ENCODE measurements at regions not wholly inside any gene's neighbourhood (a gene's known extent, or its start where the extent isn't known, plus 50 kb on each side); places are given as distances from the start of the nearest gene placed in this dataset.
"Not testable (repeated sequence)": the region's sequence is repeated elsewhere in the genome, so short reads cannot be mapped to it uniquely, and the experiment has no call there.

- no peak for DNase-seq
Observed at GRCh38 chr20:48531505-48531904, 296.3 kb downstream of the PREX1 start.

GRCh38 chr20:48530957-48531356 lies 296.8 kb downstream of the PREX1 start:
- DNase-seq, result no peak

- no peak for DNase-seq
Observed at GRCh38 chr20:48528346-48528745, 299.5 kb downstream of the PREX1 start.

GRCh38 chr20:48527771-48528170 lies 300.0 kb downstream of the PREX1 start:
- DNase-seq, result no peak

GRCh38 chr20:48526936-48527335 lies 300.9 kb downstream of the PREX1 start:
- no peak for DNase-seq

- DNase-seq, result no peak
Observed at GRCh38 chr20:48525400-48525799, 302.4 kb downstream of the PREX1 start.

GRCh38 chr20:48524582-48524981 lies 303.2 kb downstream of the PREX1 start:
- DNase-seq, result no peak

GRCh38 chr20:48523191-48523995 lies 304.4 kb downstream of the PREX1 start:
- no peak for DNase-seq

- no peak for DNase-seq
Observed at GRCh38 chr20:48521121-48521520, 306.7 kb downstream of the PREX1 start.

GRCh38 chr20:48516196-48516595 lies 311.6 kb downstream of the PREX1 start:
- peak in 1 of 51 donors; percentile 1 for DNase-seq

GRCh38 chr20:48514577-48514976 lies 313.2 kb downstream of the PREX1 start:
- not testable (repeated sequence) for DNase-seq

- DNase-seq, result not testable (repeated sequence)
Observed at GRCh38 chr20:48512539-48512938, 315.3 kb downstream of the PREX1 start.

GRCh38 chr20:48505066-48505465 lies 322.7 kb downstream of the PREX1 start:
- not testable (repeated sequence) for DNase-seq

GRCh38 chr20:48503166-48503815 lies 324.5 kb downstream of the PREX1 start:
- no peak for DNase-seq

- no peak for DNase-seq
Observed at GRCh38 chr20:48502758-48503157, 325.0 kb downstream of the PREX1 start.

GRCh38 chr20:48502016-48502415 lies 325.8 kb downstream of the PREX1 start:
- DNase-seq, result no peak

GRCh38 chr20:48500900-48501299 lies 326.9 kb downstream of the PREX1 start:
- DNase-seq, result not testable (repeated sequence)

- DNase-seq, result not testable (repeated sequence)
Observed at GRCh38 chr20:48498939-48499338, 328.9 kb downstream of the PREX1 start.

GRCh38 chr20:48498125-48498524 lies 329.7 kb downstream of the PREX1 start:
- DNase-seq, result not testable (repeated sequence)

- DNase-seq, result no peak
Observed at GRCh38 chr20:48493966-48494365, 333.8 kb downstream of the PREX1 start.

GRCh38 chr20:48493331-48493730 lies 334.5 kb downstream of the PREX1 start:
- not testable (repeated sequence) for DNase-seq

GRCh38 chr20:48492715-48493070 lies 335.1 kb downstream of the PREX1 start:
- no peak for DNase-seq

Data from hypothalamus (tissue), 51 donors.